ENCODE measurements at regions not wholly inside any gene's neighbourhood (a gene's known extent, or its start where the extent isn't known, plus 50 kb on each side); places are given as distances from the start of the nearest gene placed in this dataset.

DNA sequence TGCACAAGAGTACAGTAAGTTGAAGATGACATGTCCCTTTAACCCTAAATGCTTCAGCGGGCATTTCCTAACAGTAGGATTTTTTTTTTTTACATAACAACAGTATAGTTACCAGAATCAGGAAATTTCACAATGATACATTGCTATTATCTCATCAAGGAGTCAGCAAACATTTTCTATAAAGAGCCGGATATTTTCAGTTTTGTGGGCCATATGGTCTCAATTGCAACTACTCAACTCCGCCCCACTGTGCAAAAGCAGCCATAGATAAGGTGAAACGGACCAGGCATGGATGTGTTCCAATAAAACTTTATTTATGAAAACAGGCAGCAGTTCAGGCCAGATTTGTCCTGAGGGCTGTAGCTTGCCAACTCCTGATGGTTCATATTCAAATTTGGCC, 130.6 kb downstream of the SMAD6 start:
- no peak overlapping the region for H3K4me3 ChIP-seq (ENCODE audit: low read depth, low read length)
- DNase-seq (ENCODE audit: low read depth): no peak

DNA sequence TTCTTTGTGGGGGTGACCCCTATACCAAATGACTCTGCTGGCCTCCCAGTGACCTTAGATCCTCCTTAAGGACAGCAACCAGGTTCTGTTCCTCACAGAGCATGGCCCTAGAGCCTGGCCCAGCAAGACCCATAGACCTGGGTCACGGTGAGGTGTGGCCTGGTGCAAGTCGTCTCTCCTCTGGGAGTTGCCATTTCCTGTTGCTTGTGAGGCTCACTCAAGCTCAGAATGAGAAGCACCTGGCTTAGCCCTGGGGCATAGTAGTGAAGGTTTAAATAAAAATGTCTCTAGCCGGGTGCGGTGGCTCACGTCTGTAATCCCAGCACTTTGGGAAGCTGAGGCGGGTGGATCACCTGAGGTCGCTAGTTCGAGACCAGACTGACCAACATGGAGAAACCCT, 131.3 kb downstream of the SMAD6 start:
- no peak overlapping the region for H3K4me3 ChIP-seq (ENCODE audit: low read depth, low read length)
- DNase-seq (ENCODE audit: low read depth): no peak

GRCh38 chr15:66833803-66834202, 131.8 kb downstream of the SMAD6 start:
- no peak overlapping the region for H3K4me3 ChIP-seq (ENCODE audit: low read depth, low read length)
- DNase-seq (ENCODE audit: low read depth): no peak

- no peak for DNase-seq (ENCODE audit: low read depth)
- no peak overlapping the region for H3K4me3 ChIP-seq (ENCODE audit: low read depth, low read length)
Measured at GRCh38 chr15:66834881-66835878, 133.1 kb downstream of the SMAD6 start.

GRCh38 chr15:66836231-66837030, 134.4 kb downstream of the SMAD6 start:
- no peak for DNase-seq (ENCODE audit: low read depth)
- H3K4me3 ChIP-seq (ENCODE audit: low read depth, low read length): no peak overlapping the region

DNA sequence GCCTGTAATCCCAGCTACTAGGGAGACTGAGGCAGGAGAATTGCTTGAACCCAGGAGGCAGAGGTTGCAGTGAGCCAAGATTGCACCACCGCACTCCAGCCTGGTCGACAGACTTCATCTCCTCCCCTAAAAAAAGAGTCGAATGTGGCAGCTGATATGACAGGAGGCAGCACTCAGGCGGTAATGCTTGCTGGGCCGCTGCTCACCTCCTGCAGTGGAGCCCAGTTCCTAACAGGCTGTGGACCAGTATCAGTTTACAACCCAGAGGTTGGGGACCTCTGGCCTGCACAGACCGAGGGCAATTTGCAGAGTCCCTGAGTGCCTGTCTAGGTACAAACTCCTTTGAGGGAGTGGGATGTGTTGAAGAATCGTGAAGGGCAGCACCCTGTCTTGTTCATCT, 136.2 kb downstream of the SMAD6 start:
- no peak overlapping the region for H3K4me3 ChIP-seq (ENCODE audit: low read depth, low read length)
- no peak for DNase-seq (ENCODE audit: low read depth)

GRCh38 chr15:66838671-66839239, 136.7 kb downstream of the SMAD6 start:
- no peak overlapping the region for H3K4me3 ChIP-seq (ENCODE audit: low read depth, low read length)
- DNase-seq (ENCODE audit: low read depth): no peak

DNA sequence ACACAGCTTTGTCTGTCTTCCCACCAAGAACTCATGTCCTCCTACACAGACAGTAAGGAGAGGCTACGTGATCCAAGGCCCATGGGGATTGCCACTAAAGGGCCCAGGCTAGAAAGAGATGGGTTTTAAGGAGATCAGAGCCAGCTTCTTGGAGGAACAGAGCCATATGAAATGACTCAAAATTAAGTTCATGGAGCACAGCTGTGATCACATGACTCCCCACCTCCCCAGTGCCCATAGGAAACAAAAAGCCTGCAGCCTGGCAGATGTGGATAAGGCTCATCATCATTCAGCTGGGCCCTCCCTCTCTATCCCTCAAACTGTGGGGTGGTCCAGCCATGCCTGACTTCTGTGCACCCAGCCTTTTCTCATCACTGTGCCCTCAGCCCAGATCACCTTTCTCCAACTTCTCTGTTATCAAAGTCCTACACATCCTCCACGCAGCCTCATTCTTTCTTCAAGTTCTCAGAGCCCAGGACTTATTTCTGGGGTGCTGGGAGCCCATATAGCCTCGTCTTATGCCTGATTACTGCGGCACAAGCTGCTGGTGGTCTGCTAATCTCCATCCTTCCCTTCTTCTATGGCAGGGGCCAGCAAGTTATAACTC, 137.6 kb downstream of the SMAD6 start:
- H3K4me3 ChIP-seq (ENCODE audit: low read depth, low read length): no peak overlapping the region
- no peak for DNase-seq (ENCODE audit: low read depth)

GRCh38 chr15:66840615-66841390, 138.8 kb downstream of the SMAD6 start:
- no peak for DNase-seq (ENCODE audit: low read depth)
- H3K4me3 ChIP-seq (ENCODE audit: low read depth, low read length): no peak overlapping the region

DNA sequence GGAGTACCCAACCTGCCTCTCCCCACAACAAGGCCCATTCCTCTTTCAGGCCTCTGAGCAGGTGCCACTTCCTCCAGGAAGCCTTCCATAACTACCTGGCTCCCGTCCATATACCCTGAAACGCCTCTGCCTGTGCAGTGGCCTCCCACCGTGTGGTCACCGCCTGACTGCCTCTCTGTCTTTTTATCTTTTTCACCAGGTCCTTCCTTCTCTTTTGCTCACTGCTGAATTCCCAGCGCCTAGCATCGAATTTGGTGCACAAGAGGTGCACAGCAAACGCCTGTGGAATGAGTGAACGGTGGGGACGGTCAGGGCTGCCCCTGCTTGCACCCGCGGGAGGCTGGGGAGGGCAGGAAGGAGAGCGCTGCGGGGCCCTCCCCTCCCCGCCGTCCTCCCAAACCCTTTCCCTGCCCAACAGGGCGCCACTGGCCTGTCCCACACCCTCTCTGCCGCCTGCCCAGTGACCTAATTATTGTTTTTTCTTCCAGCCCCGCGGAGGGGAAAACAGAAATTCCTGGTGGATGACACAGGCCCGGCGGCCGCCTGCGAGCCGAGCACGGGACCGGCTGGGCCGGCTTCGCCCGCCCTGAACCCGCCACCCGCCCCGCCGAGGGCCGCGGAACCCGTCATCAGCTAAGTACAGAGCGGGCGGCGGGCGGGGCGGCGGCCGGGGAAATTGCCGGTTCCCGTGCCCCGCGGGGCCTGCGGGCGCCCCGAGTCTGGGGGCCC, 140.1 kb downstream of the SMAD6 start:
- H3K4me3 ChIP-seq (ENCODE audit: low read depth, low read length): peak overlapping the region; percentile 37
- peak; percentile 63 for DNase-seq (ENCODE audit: low read depth)

DNA sequence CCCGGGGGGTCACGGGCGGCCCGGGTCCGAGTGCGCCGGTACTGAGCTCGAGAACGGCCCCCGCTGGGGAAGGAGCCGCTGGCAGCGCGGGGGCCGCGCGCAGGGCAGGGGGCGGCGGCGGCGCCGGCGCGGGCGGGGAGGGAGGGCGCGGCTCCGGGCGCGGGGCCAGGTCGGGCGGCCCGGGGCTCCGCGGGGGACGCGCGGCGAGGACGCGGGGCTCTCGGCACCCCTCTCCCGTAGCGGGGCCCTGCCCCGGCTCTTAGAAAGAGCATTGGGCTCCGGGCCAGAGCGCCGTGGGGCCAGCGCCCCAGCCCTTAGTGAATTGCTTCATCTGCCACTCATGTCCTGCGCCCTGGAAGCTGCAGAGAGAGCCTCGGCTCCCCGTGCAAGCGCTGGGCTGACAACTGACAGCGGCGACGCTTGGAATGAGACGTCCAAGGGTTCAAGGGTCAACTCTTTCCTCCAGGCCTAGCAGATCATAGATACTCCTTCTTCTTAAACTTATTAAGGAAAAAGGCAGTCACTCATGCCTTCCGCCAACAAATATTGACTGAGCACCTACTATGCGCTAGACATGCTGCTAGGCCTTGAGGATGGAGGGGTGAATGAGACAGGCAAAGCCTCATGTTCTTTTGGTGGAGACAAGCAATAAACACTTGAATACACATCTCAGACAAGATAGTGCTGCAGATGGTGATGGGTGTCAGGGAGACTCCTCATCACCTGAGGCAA, 140.8 kb downstream of the SMAD6 start:
- peak overlapping the region; percentile 34 for H3K4me3 ChIP-seq (ENCODE audit: low read depth, low read length)
- peak; percentile 36 for DNase-seq (ENCODE audit: low read depth)

DNA sequence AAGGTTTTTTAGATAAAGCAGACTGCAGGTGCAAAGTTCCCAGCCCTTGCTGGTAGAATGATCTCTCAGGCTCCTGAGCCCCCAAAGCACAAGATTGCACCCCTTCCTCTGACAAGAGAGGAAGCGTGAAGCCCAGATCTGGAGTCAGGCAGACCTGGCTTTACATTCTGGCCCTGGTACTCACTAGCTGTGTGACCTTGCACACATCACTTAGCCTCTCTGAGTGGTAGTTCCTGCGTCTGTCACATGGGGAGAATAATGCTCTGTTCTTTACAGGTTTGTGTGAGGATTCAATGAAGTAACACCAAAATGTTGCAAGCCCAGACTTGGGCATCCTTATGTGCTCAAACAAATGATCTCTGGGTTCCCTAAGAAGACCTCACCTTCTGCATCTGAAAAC, 141.5 kb downstream of the SMAD6 start:
- H3K4me3 ChIP-seq (ENCODE audit: low read depth, low read length): no peak overlapping the region
- no peak for DNase-seq (ENCODE audit: low read depth)

GRCh38 chr15:66844041-66844746, 142.2 kb downstream of the SMAD6 start:
- H3K4me3 ChIP-seq (ENCODE audit: low read depth, low read length): no peak overlapping the region
- no peak for DNase-seq (ENCODE audit: low read depth)

GRCh38 chr15:66844747-66845145, 142.7 kb downstream of the SMAD6 start:
- no peak for DNase-seq (ENCODE audit: low read depth)
- no peak overlapping the region for H3K4me3 ChIP-seq (ENCODE audit: low read depth, low read length)

DNA sequence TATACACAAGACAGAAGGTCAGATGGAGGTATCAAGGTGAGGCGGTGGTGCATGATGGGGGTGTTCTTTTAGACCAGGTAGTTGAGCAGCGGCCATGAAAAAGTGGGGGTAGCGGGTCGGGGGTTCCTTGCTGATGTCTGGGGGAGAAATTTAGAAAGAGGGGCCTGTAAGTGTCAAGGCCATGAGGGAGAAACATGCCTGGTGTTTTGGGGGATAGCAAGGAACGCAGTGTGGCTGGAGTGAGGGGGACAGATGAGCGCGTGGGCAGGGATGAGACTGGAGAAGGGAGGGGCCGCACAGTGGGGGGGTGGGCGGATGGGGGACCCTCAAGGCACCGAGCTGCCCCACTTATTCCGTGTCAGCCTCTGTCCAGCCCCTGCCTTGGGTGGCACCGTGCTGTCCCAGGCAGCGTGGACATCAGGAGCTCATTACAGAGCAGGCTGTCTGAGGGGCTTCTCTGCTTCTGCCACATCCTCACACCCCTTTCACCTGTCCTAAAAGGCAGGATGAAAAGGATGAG, 143.3 kb downstream of the SMAD6 start:
- no peak for DNase-seq (ENCODE audit: low read depth)

DNA sequence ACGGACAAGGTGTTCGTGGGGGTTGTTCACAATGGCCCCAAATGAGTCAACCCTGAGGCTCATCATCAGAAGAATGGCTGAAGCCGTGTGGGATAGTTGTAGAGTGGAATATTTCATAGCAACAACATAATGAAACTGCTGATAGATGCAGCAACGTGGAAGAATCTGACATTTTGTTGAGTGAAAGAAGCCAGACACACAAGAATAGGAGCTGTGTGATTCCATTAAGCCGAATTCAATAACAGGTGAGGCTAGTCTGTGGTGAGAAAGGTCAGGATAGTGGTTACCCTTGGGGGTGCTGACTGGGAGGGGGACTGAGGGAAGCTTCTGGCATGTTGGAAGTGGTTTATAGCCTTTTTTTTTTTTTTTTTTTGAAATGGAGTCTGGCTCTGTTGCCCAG, 144.0 kb downstream of the SMAD6 start:
- DNase-seq (ENCODE audit: low read depth): no peak
- no peak overlapping the region for H3K4me3 ChIP-seq (ENCODE audit: low read depth, low read length)

More for the DNA sequence above, 143.3 kb downstream of the SMAD6 start:
- no peak overlapping the region for H3K4me3 ChIP-seq (ENCODE audit: low read depth, low read length)

- no peak for DNase-seq (ENCODE audit: low read depth)
- no peak overlapping the region for H3K4me3 ChIP-seq (ENCODE audit: low read depth, low read length)
Measured at GRCh38 chr15:66846811-66847210, 144.8 kb downstream of the SMAD6 start.

All from skeletal muscle cell (primary cell).